Coronary artery (tissue), 2 donors: ENCODE measurements at regions not wholly inside any gene's neighbourhood (a gene's known extent, or its start where the extent isn't known, plus 50 kb on each side); places are given as distances from the start of the nearest gene placed in this dataset.

Source experiments
- DNase-seq: peaks from one replicate; pipeline ENCODE4 v3.0.0-alpha.2; 2017; ENCODE audit warnings: low spot score
- H3K27ac ChIP-seq, 2 donors: fragments of 200-600 bp; sonication (generic); one replicate each; pipeline ENCODE4 v1.5.1; 2016 to 2019
- H3K4me3 ChIP-seq: fragments of 200-600 bp; sonication (generic); 2 replicates; pipeline ENCODE4 v1.5.1; 2016; ENCODE audit warnings: mild to moderate bottlenecking, moderate library complexity
- CTCF ChIP-seq: fragments of 200-600 bp; sonication (generic); IDR thresholded peaks from one replicate; pipeline ENCODE4 v1.5.1; 2019; ENCODE audit warnings: antibody characterized with exemption

DNA sequence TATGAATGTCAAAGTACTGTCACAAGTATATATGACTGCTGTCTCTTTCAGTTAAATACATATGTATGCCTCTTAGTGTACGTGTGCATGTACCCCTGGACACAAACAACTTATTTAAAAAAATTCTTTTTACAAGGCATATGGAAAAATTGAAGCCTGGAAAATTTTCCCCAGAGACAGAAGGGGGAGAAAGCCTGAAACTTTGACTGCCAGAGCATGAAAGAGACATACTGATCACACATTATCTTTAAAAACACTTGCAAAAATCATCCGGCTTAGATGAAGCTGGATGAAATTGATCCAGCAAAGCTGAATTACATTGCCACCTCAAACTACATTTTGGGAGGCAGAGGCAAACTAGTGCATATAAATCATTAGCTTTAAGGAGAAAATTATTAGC is 88.0 kb upstream of the NFIB start:
- H3K4me3 ChIP-seq, result no peak overlapping the region
- no peak for TF ChIP-seq CTCF
- DNase-seq, result no peak
- no peak overlapping the region for H3K27ac ChIP-seq

- Histone ChIP-seq H3K27ac (peak overlapping the region in 1 of 2 donors; percentile 45), H3K4me3 (peak overlapping the region; percentile 49)
- TF ChIP-seq CTCF, result peak; percentile 31
- DNase-seq, result peak; percentile 81
Measured at GRCh38 chr9:14400658-14400995, 86.7 kb upstream of the NFIB start.

- Histone ChIP-seq H3K27ac (no peak overlapping the region), H3K4me3 (peak overlapping the region; percentile 49)
- TF ChIP-seq CTCF, result no peak
- DNase-seq, result no peak
Measured at GRCh38 chr9:14399756-14400657, 86.1 kb upstream of the NFIB start.

DNA sequence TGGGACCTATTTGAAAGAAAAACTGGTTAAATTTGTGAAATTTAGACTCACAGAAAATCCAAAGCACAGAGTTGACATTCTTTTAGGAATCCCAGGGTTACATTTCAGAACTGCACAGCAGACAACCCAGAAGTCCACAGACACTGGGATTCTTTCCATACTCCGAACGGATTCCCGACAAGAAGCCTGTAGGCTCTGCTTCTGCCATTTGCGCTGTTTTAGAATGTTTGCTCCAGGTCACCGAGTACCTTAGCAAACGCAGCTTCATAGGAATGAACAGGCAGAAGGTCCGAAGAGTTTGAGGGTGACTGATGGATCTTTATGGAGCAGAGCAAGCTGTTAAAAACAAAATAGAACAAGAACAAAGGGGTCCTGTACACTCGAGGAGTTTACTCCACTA is 84.5 kb upstream of the NFIB start:
- Histone ChIP-seq H3K27ac (no peak overlapping the region), H3K4me3 (no peak overlapping the region)
- no peak for TF ChIP-seq CTCF
- DNase-seq, result no peak

GRCh38 chr9:14396171-14396570 is 82.2 kb upstream of the NFIB start:
- no peak overlapping the region for H3K4me3 ChIP-seq
- H3K27ac ChIP-seq, result no peak overlapping the region
- TF ChIP-seq CTCF, result no peak
- DNase-seq, result no peak

GRCh38 chr9:14395317-14396082 is 81.6 kb upstream of the NFIB start:
- no peak overlapping the region for H3K4me3 ChIP-seq
- TF ChIP-seq CTCF, result no peak
- DNase-seq, result no peak
- no peak overlapping the region for H3K27ac ChIP-seq

- TF ChIP-seq CTCF, result no peak
- no peak overlapping the region for H3K4me3 ChIP-seq
- no peak overlapping the region for H3K27ac ChIP-seq
- no peak for DNase-seq
Measured at GRCh38 chr9:14393418-14393817, 79.5 kb upstream of the NFIB start.
